GM12878 (cell line): ENCODE measurements at regions not wholly inside any gene's neighbourhood (a gene's known extent, or its start where the extent isn't known, plus 50 kb on each side); places are given as distances from the start of the nearest gene placed in this dataset.

Experiments
- ATF3 ChIP-seq: IDR thresholded peaks from 2 replicates; pipeline ENCODE4 v1.6.1; 2011; ENCODE audit warnings: low read depth, mild to moderate bottlenecking, low read length, moderate library complexity, borderline replicate concordance; ENCODE audit errors: extremely low read depth
- CREM ChIP-seq: IDR thresholded peaks from 2 replicates; pipeline ENCODE4 v1.6.1; 2014; ENCODE audit warnings: antibody characterized with exemption, low read depth
- CTCF ChIP-seq, 3 experiments: IDR thresholded peaks in 2 of 3; conservative IDR thresholded peaks in 1 of 3; 2 replicates each; pipeline ENCODE4 v1.5.1; 2011; ENCODE audit warnings: low read depth in 3 of 3, low read length in 3 of 3, mild to moderate bottlenecking in 3 of 3, control low read depth in 2 of 3, moderate library complexity in 2 of 3, inconsistent platforms in 1 of 3, mixed read lengths in 1 of 3; ENCODE audit not compliant: control insufficient read depth in 2 of 3, insufficient read depth in 1 of 3; ENCODE audit errors: extremely low read depth in 1 of 3
- FOXK2 ChIP-seq: fragments of 450-650 bp; IDR thresholded peaks from 2 replicates; pipeline ENCODE4 v1.6.1; 2017; ENCODE audit warnings: mild to moderate bottlenecking, moderate library complexity
- IRF4 ChIP-seq: IDR thresholded peaks from 2 replicates; pipeline ENCODE4 v1.6.1; 2011; ENCODE audit warnings: low read depth, low read length
- MYC ChIP-seq: IDR thresholded peaks from 2 replicates; pipeline ENCODE4 v1.6.1; 2011; ENCODE audit warnings: mild to moderate bottlenecking, low read length, moderate library complexity, inconsistent platforms; ENCODE audit not compliant: insufficient read depth, insufficient replicate concordance, insufficient read length, severe bottlenecking
- NRF1 ChIP-seq: conservative IDR thresholded peaks from 2 replicates; pipeline ENCODE4 v1.6.1; 2011; ENCODE audit warnings: mild to moderate bottlenecking, low read depth, low read length, improper control_type of control experiment
- POLR2A ChIP-seq: IDR thresholded peaks from 2 replicates; pipeline ENCODE4 v1.6.1; 2011; ENCODE audit warnings: low read depth, mild to moderate bottlenecking, low read length
- REST ChIP-seq: IDR thresholded peaks from 2 replicates; pipeline ENCODE4 v1.6.1; 2012; ENCODE audit warnings: mild to moderate bottlenecking, low read depth, low read length
- TARDBP ChIP-seq: IDR thresholded peaks from 2 replicates; pipeline ENCODE4 v1.6.1; 2016; ENCODE audit warnings: borderline replicate concordance
- TCF12 ChIP-seq: IDR thresholded peaks from 2 replicates; pipeline ENCODE4 v1.6.1; 2011; ENCODE audit warnings: low read depth, mild to moderate bottlenecking, low read length
- USF2 ChIP-seq: IDR thresholded peaks from 2 replicates; pipeline ENCODE4 v1.6.1; 2011; ENCODE audit warnings: low read depth, low read length, improper control_type of control experiment, borderline replicate concordance
- ZNF274 ChIP-seq: IDR thresholded peaks from one replicate; pipeline ENCODE4 v1.8.0; 2011; ENCODE audit not compliant: insufficient read length, insufficient read depth

- TF ChIP-seq NRF1 (no peak), CREM (no peak), CTCF (IDR thresholded peaks at IDR 0.05 in 2 of 3, conservative IDR thresholded peaks at IDR 0.05 in 1 of 3; ENCODE audit: control insufficient read depth in 2 of 3, extremely low read depth in 1 of 3, insufficient read depth in 1 of 3, low read depth in 3 of 3, low read length in 3 of 3) (no peak), REST (no peak), ZNF274 (no peak), TCF12 (no peak), IRF4 (no peak), ATF3 (no peak), POLR2A (no peak), TARDBP (no peak), USF2 (no peak), MYC (no peak), FOXK2 (no peak)
Observed at GRCh38 chr11:70743941-70744351, 345.6 kb downstream of the CTTN start.
